Mesendoderm (in vitro differentiated cells): ENCODE measurements at regions not wholly inside any gene's neighbourhood (a gene's known extent, or its start where the extent isn't known, plus 50 kb on each side); places are given as distances from the start of the nearest gene placed in this dataset.
A peak's percentile ranks its signal among the peaks of the same experiment; 100 is the strongest.

ENCODE experiments used
- DNase-seq: peaks from one replicate; pipeline ENCODE4 v3.0.0; 2013
- H2AK5ac ChIP-seq: 2 replicates; pipeline ENCODE4 v1.6.1; 2013; ENCODE audit warnings: low read length, inconsistent platforms
- H2BK120ac ChIP-seq: 2 replicates; pipeline ENCODE4 v1.6.1; 2013; ENCODE audit warnings: low read depth, mild to moderate bottlenecking, low read length, moderate library complexity, mixed read lengths
- H2BK15ac ChIP-seq: replicated peaks from 2 replicates; pipeline ENCODE4 v1.6.1; 2013; ENCODE audit warnings: low read depth, mild to moderate bottlenecking, moderate library complexity
- H2BK5ac ChIP-seq: 2 replicates; pipeline ENCODE4 v1.6.1; 2013; ENCODE audit warnings: low read length, inconsistent platforms
- H3K18ac ChIP-seq: 2 replicates; pipeline ENCODE4 v1.6.1; 2013; ENCODE audit warnings: mild to moderate bottlenecking, low read length, mixed read lengths
- H3K23ac ChIP-seq: one replicate; pipeline ENCODE4 v1.6.1; 2013; ENCODE audit warnings: low read length
- H3K27ac ChIP-seq: 2 replicates; pipeline ENCODE4 v1.5.1; 2013; ENCODE audit warnings: low read depth, mild to moderate bottlenecking, inconsistent platforms, low read length, moderate library complexity
- H3K27me3 ChIP-seq: 2 replicates; pipeline ENCODE4 v1.6.1; 2013; ENCODE audit warnings: low read length, control low read depth, mild to moderate bottlenecking, inconsistent platforms; ENCODE audit not compliant: insufficient read depth, poor library complexity
- H3K36me3 ChIP-seq: 2 replicates; pipeline ENCODE4 v1.6.1; 2013; ENCODE audit warnings: low read length, inconsistent platforms; ENCODE audit not compliant: control insufficient read depth, insufficient read depth
- H3K4ac ChIP-seq: one replicate; pipeline ENCODE4 v1.6.1; 2013; ENCODE audit warnings: low read depth, mild to moderate bottlenecking, low read length, moderate library complexity
- H3K4me1 ChIP-seq: 2 replicates; pipeline ENCODE4 v1.6.1; 2013; ENCODE audit warnings: low read depth, low read length, inconsistent platforms; ENCODE audit not compliant: control insufficient read depth
- H3K4me2 ChIP-seq: 2 replicates; pipeline ENCODE4 v1.6.1; 2013; ENCODE audit warnings: low read length
- H3K4me3 ChIP-seq: 2 replicates; pipeline ENCODE4 v1.5.1; 2013; ENCODE audit warnings: mild to moderate bottlenecking, low read length
- H3K56ac ChIP-seq: one replicate; pipeline ENCODE4 v1.6.1; 2013; ENCODE audit warnings: low read length
- H3K79me1 ChIP-seq: 2 replicates; pipeline ENCODE4 v1.6.1; 2013; ENCODE audit warnings: low read length, inconsistent platforms
- H3K79me2 ChIP-seq: 2 replicates; pipeline ENCODE4 v1.6.1; 2013; ENCODE audit warnings: mild to moderate bottlenecking, low read length; ENCODE audit not compliant: control insufficient read depth, insufficient read depth
- H3K9ac ChIP-seq: 2 replicates; pipeline ENCODE4 v1.6.1; 2013; ENCODE audit warnings: low read length, inconsistent platforms
- H4K5ac ChIP-seq: one replicate; pipeline ENCODE4 v1.6.1; 2013; ENCODE audit warnings: low read length
- H4K8ac ChIP-seq: one replicate; pipeline ENCODE4 v1.6.1; 2013; ENCODE audit warnings: low read depth, mild to moderate bottlenecking, control low read depth, low read length, moderate library complexity
- WGBS: extraction: QIAGEN DNeasy Blood & Tissue Kit; methylation state at CpG from one replicate; pipeline ENCODE4 v1.1.7; 2013; ENCODE audit warnings: low lambda C conversion rate, missing lambda C conversion rate; ENCODE audit not compliant: insufficient coverage; ENCODE audit errors: extremely low coverage; 5-methylcytosine and 5-hydroxymethylcytosine counted together

DNA sequence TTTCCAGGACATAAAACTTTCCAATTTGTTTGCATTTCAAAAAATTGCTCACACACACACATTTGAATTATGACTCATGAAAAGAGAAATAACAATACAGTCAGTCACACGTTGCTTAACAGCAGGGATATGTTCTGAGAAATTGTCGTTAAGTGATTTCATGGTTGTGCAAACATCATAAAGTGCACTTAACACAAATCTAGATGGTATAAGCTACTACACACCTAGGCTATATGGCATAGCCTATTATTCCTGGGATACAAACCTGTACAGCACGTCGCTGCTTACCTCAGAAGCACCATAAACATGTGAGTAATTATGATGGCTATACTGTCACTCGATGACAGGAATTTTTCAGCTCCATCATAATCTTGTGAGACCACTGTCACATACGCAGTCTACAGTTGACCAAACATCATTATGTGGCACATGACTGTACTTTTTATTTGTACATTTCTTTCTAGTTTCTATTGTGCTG, 378.2 kb downstream of the ACTL7B start:
- Histone ChIP-seq H3K27ac (no peak overlapping the region), H3K4ac (no peak overlapping the region)
- DNase-seq, result no peak

DNA sequence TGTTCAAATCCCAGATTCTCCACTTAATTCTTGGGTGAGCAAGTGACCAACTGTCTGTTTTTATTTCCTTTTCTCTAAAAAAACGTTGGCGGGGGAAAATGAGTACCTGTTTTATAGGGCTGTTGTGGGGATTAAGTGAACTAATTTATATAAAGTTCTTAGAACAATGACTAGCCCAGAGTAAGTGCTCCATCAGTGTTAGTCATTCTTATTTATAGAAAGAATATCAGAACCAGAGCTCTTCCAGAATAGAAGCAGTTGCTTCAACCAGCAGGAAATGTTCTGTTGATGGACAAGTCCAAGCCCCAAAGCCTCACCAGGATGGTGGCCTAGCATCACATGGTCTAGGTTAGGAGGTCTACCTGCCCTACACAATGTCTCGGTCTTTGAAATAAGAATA, 379.2 kb downstream of the ACTL7B start:
- no CpG with 5 or more reads among the region's 3 CpGs for WGBS
- no peaks in the 10 kb centered on the region for H3K79me1 ChIP-seq

More for the DNA sequence above, 378.2 kb downstream of the ACTL7B start:
- Histone ChIP-seq H3K56ac (no peak overlapping the region), H4K5ac (no peak overlapping the region), H3K79me1 (no peaks in the 10 kb centered on the region), H4K8ac (no peak overlapping the region), H3K18ac (no peak overlapping the region), H3K9ac (no peak overlapping the region), H3K4me1 (no peaks in the 10 kb centered on the region), H3K27me3 (no peaks in the 10 kb centered on the region), H3K23ac (no peak overlapping the region), H2AK5ac (no peak overlapping the region), H3K79me2 (no peaks in the 10 kb centered on the region), H3K4me2 (no peak overlapping the region), H3K36me3 (no peaks in the 10 kb centered on the region), H3K4me3 (no peak overlapping the region), H2BK15ac (no peak overlapping the region), H2BK120ac (no peak overlapping the region), H2BK5ac (no peak overlapping the region)
- no CpG with 5 or more reads among the region's 6 CpGs for WGBS

DNA sequence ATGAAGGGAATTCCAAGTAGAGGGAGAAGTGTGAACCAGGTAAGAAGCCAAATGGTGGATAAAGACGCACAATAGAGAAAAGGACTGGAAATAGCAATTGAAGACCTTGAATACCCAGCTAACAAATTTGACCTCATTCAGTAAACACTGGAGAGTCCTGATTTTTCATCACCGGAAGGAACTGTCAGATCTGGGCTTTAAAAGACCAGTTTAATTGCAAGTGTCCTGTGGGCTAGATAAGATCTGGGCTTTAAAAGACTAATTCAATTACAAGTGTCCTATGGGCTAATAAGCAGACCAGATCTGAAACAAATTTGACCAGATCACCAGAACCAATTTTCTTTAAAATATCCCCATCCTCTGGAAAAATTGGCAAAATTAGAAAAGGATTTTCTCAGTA, 380.0 kb downstream of the ACTL7B start:
- H3K9ac ChIP-seq, result no peak overlapping the region
- H3K79me1 ChIP-seq, result no peaks in the 10 kb centered on the region
- H2BK120ac ChIP-seq, result no peak overlapping the region
- H3K18ac ChIP-seq, result no peak overlapping the region
- no peak overlapping the region for H4K5ac ChIP-seq
- no peak overlapping the region for H2AK5ac ChIP-seq
- H3K56ac ChIP-seq, result no peak overlapping the region
- no peak overlapping the region for H2BK5ac ChIP-seq
- H4K8ac ChIP-seq, result no peak overlapping the region
- WGBS, result no CpG with 5 or more reads among the region's 2 CpGs
- no peak overlapping the region for H3K23ac ChIP-seq
- H3K27ac ChIP-seq, result no peak overlapping the region
- no peak overlapping the region for H2BK15ac ChIP-seq
- H3K36me3 ChIP-seq, result no peaks in the 10 kb centered on the region
- H3K4me3 ChIP-seq, result no peak overlapping the region
- no peaks in the 10 kb centered on the region for H3K4me1 ChIP-seq
- no peak for DNase-seq
- H3K4me2 ChIP-seq, result no peak overlapping the region
- H3K79me2 ChIP-seq, result no peaks in the 10 kb centered on the region
- no peaks in the 10 kb centered on the region for H3K27me3 ChIP-seq
- H3K4ac ChIP-seq, result no peak overlapping the region

More for the DNA sequence above, 379.2 kb downstream of the ACTL7B start:
- Histone ChIP-seq H4K8ac (no peak overlapping the region), H3K4ac (no peak overlapping the region), H3K27ac (no peak overlapping the region), H2BK120ac (no peak overlapping the region), H3K9ac (no peak overlapping the region), H3K36me3 (no peaks in the 10 kb centered on the region), H2BK5ac (no peak overlapping the region), H3K27me3 (no peaks in the 10 kb centered on the region), H4K5ac (no peak overlapping the region), H3K4me3 (no peak overlapping the region), H3K4me1 (no peaks in the 10 kb centered on the region), H3K56ac (no peak overlapping the region), H3K23ac (no peak overlapping the region), H3K18ac (no peak overlapping the region), H2AK5ac (no peak overlapping the region), H2BK15ac (no peak overlapping the region), H3K4me2 (no peak overlapping the region), H3K79me2 (no peaks in the 10 kb centered on the region)
- no peak for DNase-seq

DNA sequence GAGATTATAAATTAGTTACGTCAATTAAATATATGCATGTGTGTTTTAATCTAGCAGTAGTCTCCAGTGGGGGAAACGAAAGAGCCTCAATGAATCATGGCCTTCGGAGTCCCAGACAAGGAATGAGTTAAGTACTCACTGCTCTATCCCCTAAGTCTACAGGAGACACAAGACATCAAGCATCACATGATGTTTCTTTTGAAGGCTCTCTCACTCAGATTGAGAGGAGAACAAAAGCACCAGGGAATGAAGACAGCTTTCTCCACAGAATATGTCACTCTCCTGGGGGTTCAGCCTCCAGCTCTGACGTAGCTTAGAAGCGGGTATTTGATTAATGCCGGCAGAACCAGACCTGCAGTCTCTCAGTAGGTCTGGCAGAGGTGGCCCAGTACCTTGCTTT, 381.4 kb downstream of the ACTL7B start:
- no peak overlapping the region for H3K4me2 ChIP-seq
- no peak overlapping the region for H3K23ac ChIP-seq
- H3K27ac ChIP-seq, result no peak overlapping the region
- no peak overlapping the region for H4K8ac ChIP-seq
- no peaks in the 10 kb centered on the region for H3K79me2 ChIP-seq
- no CpG with 5 or more reads among the region's 6 CpGs for WGBS
- no peak overlapping the region for H2BK15ac ChIP-seq
- H3K36me3 ChIP-seq, result no peaks in the 10 kb centered on the region
- H3K4me1 ChIP-seq, result no peaks in the 10 kb centered on the region
- no peaks in the 10 kb centered on the region for H3K79me1 ChIP-seq
- no peak for DNase-seq
- no peak overlapping the region for H2BK5ac ChIP-seq
- H3K4me3 ChIP-seq, result no peak overlapping the region
- H4K5ac ChIP-seq, result no peak overlapping the region
- H3K4ac ChIP-seq, result no peak overlapping the region
- H3K56ac ChIP-seq, result no peak overlapping the region
- no peaks in the 10 kb centered on the region for H3K27me3 ChIP-seq
- H2AK5ac ChIP-seq, result no peak overlapping the region
- no peak overlapping the region for H3K18ac ChIP-seq
- H3K9ac ChIP-seq, result no peak overlapping the region
- H2BK120ac ChIP-seq, result no peak overlapping the region

- Histone ChIP-seq H3K18ac (no peak overlapping the region), H3K27me3 (no peaks in the 10 kb centered on the region), H3K36me3 (no peaks in the 10 kb centered on the region), H3K9ac (no peak overlapping the region), H2BK5ac (no peak overlapping the region), H3K4me3 (no peak overlapping the region), H3K4ac (no peak overlapping the region), H4K5ac (no peak overlapping the region), H3K4me2 (no peak overlapping the region), H2AK5ac (no peak overlapping the region), H3K56ac (no peak overlapping the region), H3K27ac (no peak overlapping the region), H2BK15ac (no peak overlapping the region), H2BK120ac (no peak overlapping the region), H3K79me2 (no peaks in the 10 kb centered on the region), H3K79me1 (no peaks in the 10 kb centered on the region), H3K4me1 (no peaks in the 10 kb centered on the region), H3K23ac (no peak overlapping the region), H4K8ac (no peak overlapping the region)
- peak; percentile 4 for DNase-seq
- no CpG with 5 or more reads among the region's 9 CpGs for WGBS
These were observed 382.3 kb downstream of the ACTL7B start for GRCh38 chr9:108473209-108474112.
